ENCODE measurements at regions not wholly inside any gene's neighbourhood (a gene's known extent, or its start where the extent isn't known, plus 50 kb on each side); places are given as distances from the start of the nearest gene placed in this dataset.

DNA sequence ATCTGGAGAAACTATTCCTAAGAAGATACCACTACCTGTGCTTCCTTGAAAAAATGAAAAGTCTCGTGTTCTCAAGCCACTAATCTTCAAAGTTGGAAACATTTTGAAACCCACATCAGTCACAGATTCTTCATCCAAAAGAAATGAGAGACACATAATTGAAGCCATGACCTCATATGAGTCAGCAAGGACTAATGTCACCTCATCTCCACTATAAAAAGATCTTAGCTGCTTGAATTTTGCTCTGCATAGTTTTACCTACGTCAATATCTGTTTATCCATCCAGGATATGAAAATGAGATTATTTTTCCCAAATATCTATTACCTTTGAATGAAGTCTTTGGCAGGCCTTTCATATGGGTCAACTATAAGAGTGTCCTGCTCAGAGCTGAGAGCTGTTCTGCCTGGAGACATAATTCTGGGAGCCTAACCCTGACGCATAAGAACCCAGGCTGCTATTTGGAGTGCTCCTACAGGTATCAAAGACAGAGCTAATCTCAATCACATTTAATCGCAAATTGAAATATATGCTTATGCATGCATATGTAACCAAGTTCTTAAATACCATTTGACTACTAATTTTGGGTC is 312.5 kb upstream of the PKN2 start:
- DNase-seq (ENCODE audit: low read depth in 2 of 2), result no peak

GRCh38 chr1:88375977-88376376 is 308.1 kb upstream of the PKN2 start:
- DNase-seq (ENCODE audit: low read depth in 2 of 2), result no peak

- no peak for DNase-seq (ENCODE audit: low read depth in 2 of 2)
These were observed 307.7 kb upstream of the PKN2 start for GRCh38 chr1:88376421-88376820.

DNA sequence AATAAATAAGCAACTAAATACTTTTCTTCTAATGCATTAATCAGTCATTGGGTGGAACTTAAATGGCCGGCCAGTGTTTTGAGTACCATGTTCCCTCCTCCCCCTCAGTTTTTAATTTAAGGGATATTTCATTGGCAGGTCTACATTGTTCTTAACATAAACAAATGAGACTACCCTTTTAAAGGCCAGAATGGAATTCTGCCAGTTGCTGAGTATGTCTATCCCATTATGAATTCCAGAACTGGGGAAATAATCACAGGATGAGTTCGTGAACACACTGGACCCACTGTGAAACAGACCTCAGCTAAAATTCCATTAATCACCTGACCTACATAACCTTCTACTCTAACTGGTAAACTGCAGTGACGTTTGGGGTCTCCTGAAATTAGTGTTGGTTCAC is 305.5 kb upstream of the PKN2 start:
- no peak for DNase-seq (ENCODE audit: low read depth in 2 of 2)

- no peak for DNase-seq (ENCODE audit: low read depth in 2 of 2)
These were observed 289.1 kb upstream of the PKN2 start for GRCh38 chr1:88394958-88395357.

DNA sequence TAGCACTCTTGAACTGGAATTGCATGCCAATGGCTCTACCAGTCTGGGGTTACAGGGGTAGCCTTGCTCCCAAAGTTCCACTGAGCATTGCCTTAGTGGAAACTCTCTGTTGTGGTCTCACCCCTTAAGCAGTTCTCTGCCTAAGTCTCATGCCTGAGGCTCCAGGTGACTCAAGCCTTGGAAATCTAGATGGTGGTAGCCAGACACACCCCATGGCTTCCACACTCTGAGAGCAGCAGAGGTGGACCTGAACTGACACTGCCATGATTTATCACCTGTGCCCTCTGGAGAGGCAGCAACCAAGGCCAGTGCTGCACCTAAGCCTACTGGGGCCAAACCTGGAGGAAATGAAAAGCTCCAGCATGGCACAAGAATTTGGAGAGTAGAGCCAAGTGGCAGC is 285.7 kb upstream of the PKN2 start:
- DNase-seq (ENCODE audit: low read depth in 2 of 2), result no peak

DNA sequence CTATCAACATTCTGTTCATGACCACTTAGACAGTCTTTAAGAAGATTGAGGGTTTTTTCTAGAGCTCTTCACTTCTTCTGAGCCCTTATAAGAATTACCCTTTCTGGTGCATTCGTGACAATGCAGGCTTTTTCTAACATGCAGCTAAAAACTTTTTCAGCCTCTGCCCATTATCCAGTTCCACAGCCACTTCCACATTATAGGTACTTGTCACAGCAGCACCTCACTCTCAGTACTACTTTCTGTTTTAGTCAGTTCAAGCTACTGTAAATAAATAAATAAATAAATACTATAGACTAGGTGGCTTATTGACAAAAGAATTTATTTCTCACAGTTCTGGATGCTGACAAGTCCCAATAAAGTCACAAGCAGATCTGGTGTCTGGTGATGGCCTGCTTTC is 284.4 kb upstream of the PKN2 start:
- no peak for DNase-seq (ENCODE audit: low read depth in 2 of 2)

DNA sequence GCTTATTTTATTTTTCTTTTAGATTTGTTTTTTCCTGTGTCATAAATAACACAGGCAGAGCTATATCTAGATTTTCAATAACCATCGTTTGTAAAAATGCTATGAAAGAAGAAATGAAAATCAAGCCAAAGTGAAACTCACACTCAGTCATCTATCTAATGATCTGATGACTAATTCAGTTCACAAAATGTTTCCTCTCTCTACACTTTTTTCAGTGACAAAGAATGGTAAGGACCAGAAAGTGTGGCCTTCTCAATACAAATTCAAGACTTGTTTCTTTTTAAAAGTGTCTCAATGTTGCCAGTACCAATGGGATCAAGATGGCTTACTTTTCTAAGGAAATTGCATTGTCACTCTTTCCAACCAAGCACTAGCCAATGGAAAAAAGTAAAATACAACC is 282.8 kb upstream of the PKN2 start:
- DNase-seq (ENCODE audit: low read depth in 2 of 2), result no peak

DNA sequence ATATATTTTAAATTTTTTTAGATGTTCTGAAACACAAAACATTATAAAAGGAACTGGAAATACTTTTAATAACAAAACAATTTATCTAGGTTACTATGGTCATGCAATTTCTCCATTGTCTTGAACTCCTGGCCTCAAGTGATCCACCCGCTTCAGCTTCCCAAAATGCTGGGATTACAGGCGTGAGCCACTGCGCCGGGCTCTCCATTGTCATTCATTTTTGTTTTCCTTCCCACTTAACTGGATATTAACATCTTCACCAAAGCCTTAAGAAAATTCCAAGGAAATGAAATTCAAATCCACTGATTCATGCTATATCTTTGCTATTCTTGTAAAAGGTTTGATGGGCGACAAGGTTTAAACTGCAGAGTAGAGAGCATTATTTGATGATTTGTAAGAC is 279.5 kb upstream of the PKN2 start:
- no peak for DNase-seq (ENCODE audit: low read depth in 2 of 2)

DNA sequence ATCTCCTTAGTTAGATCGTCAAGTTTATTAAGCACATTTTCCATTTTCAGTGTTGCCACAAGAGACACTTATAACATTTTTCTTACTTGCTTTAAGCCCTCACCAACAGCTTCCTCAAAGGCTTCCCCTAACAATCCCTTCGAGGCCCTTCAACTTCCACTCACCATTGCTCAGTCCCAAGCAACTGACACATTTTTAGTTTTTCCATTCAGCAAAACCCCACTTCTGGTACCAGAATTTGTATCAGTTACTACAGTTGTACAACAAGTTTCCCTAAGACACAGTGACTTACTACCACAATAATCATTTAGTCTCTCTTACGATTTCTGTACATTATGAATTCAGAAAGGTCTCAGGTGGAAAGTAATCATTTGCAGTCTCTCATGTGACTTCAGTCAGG is 276.8 kb upstream of the PKN2 start:
- no peak for DNase-seq (ENCODE audit: low read depth in 2 of 2)

DNA sequence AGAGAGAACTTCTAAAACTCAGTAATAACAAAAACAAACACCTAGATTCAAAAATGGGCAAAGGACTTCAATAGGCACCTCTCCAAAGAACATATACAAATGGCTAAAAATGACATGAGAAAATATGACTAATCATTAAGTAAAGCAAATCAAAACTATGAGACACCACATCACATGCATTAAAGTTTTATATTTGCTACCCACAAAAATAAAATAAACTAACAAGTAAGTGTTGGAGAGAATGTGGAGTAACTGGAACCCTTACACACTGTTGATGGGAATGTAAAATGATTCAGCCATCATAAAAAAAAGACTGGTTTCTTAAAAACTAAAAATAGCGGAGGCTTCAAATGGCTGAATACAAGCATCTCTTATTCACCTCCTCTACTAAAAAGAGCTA is 262.1 kb upstream of the PKN2 start:
- DNase-seq (ENCODE audit: low read depth in 2 of 2), result no peak

DNA sequence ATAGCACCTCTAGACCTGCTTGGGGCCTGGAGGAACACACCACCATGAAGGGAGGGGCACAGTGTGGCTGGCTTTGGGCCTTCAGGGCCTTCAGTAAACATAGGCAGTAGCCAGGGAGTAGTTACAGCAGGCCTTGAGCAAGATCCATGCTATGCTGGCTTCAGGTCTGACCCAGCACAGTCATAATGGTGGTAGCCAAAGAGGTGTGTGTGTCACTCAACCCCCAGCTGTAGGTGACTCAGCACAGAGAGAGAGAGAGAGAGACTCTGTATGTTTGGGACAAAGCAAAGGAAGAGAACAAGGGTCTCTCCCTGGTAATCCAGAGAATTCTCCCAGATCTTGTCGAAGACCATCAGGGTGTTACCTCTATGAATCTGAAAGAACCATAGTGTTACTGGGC is 250.5 kb upstream of the PKN2 start:
- no peak for DNase-seq (ENCODE audit: low read depth in 2 of 2)

GRCh38 chr1:88434836-88435235 is 249.2 kb upstream of the PKN2 start:
- DNase-seq (ENCODE audit: low read depth in 2 of 2), result no peak

DNA sequence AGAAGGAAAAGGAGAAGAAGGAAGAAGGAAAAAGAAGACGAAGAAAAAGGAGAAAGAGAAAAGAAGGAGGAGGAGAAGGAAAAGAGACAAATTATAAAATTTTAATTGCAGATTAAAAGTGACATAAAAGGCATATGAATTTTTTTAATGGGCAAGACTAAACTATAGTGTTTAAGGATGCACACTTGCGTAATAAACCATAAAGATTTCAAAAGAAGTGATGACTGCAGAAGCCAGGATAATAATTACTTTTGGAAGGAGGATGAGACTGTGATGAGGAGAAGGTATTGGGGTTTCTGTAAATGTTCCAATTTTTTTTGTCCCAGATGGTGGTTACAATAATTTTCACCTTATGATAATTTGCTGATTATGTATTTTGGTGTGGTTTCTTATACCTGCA is 243.1 kb upstream of the PKN2 start:
- DNase-seq (ENCODE audit: low read depth in 2 of 2), result no peak

DNA sequence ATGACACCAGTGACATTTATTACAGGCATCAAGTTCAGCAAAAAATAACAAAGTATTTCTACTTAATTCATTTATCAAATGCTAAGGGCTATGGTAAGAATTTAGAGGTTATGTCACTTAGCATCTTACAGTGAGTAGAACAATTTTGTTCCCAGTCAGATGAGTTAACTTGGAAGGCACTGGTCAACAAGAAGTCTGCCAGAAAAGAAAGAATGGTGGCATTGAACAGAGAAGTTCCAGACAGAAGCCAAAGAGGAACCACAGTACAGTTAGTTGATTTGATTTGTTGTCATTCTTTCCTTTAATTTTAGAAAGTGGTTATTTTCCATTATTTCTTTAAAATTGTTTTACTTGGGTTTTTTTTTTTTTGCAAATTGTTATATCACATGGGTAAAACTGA is 232.2 kb upstream of the PKN2 start:
- DNase-seq (ENCODE audit: low read depth in 2 of 2), result no peak

DNA sequence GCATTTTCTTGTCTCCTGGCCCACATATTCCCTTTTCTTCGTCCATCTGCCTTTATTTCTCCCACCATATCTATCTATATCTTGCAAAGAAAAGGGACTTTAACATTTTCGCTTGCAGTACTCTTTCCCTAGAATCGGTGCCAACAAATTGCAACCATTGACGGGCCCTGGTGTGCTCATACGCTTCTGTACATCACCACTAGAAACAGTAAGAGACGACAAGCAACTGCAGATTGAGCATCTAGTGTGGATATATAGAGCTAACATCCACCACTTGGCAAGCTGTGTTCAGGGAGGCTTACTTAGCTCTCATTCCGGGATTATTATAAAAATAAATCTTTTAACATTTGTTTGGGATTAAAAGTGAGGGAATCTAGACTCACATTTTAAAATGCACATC is 230.8 kb upstream of the PKN2 start:
- no peak for DNase-seq (ENCODE audit: low read depth in 2 of 2)

DNA sequence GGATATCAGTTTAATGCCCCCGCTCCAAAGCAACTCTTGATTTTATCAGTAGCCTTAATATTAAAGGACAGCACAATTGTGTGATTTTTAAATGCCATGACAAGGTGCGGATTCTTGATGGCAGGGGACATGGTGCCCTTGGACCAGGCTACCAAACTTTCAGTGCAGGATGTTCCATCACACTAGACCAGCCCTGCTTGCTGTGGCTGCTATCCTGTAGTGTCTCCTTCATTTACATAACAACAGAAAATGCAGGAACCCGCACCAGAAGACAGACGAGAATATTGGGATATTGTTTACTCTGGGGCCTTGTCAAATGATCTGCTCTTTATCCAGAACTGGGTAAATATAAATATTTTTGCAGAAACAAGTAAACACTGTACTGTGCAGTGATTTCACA is 229.3 kb upstream of the PKN2 start:
- no peak for DNase-seq (ENCODE audit: low read depth in 2 of 2)

DNA sequence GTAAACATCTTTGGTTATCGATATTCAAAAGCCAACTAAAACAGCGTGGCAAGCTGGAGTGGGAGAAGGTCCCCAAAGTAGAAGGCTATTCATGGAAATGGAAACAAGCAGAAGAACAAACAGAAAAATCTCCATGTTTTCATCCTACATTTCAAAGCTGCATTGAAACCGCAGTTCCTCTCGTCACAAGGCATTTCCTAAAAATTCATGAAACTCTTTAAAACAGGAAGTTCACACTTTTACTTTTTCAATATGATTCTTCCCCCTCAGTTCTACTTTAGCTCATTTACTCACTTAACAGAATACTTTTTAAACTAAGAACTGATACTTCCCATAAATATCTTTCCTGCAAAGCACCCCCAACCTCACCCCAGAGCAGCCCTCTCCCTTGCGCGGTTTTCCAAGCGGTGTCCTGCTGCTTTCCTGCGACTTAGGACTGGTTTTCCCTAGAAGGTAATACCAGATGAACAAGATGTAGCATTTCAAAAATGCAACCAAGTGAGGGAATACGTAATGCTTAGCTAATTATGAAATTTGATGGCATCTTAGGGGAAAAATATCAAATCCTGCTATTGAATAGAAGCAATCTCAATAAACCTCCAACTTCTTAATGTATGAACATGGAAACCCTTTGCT is 228.3 kb upstream of the PKN2 start:
- no peak for DNase-seq (ENCODE audit: low read depth in 2 of 2)

- no peak for DNase-seq (ENCODE audit: low read depth in 2 of 2)
These were observed 226.9 kb upstream of the PKN2 start for GRCh38 chr1:88457197-88457596.

DNA sequence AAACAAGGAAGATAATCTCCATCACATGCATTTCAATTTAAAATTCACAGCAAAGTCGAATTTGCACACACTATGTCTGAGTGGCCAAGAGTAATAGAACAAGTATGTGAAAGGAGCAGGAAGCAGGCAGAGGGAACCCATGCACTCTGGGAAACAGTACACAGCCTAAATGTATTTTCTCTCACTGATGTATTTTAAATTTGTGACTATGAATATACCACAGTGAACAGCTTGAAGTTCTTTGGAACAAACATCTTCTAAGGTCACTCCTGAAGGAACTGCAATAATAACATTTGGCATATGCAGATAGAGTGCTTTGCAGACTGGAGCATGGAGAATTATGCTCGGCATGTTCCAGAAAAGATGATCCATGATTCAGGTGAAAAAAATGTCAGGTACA is 223.1 kb upstream of the PKN2 start:
- DNase-seq (ENCODE audit: low read depth in 2 of 2), result no peak

- DNase-seq (ENCODE audit: low read depth in 2 of 2), result no peak
These were observed 222.0 kb upstream of the PKN2 start for GRCh38 chr1:88462096-88462487.

DNA sequence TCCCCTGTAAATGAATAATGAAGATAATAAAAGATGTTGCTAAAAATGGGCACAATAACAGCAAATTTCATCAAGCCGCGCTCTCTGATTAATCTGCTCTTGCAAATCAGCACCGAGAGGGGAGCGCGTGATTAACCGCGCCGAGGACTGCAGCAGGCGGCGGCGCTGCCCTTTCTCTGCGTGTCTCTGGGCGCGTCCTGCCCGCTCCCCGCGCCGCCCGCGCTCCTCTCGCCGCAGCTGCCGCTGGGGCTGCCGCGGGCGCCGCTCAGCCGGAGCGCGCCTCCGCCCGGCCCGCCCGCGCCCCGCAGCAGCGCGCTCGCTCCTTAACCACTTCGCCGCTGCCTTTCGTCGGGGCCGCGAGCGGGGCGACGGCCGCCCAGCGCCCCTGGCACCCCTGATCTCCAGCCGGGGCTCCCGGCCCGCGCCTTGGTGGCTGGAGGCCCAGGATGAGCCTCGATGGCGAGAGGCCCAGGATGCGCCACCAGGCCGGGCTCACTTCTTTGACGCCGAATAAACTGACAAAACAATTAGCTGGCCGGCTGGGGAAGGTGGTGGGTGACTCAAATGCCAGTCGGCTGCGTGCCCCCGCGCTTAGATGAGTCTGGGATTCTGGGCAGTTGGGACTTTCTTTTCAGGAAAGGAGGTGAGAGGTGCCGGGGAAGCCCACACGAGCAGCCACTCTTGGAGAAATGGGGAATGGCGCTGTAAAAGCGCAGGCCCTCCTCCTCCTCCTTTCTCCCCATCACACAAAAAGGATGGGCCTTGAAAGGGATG is 221.4 kb upstream of the PKN2 start:
- DNase-seq (ENCODE audit: low read depth in 2 of 2), result no peak

DNA sequence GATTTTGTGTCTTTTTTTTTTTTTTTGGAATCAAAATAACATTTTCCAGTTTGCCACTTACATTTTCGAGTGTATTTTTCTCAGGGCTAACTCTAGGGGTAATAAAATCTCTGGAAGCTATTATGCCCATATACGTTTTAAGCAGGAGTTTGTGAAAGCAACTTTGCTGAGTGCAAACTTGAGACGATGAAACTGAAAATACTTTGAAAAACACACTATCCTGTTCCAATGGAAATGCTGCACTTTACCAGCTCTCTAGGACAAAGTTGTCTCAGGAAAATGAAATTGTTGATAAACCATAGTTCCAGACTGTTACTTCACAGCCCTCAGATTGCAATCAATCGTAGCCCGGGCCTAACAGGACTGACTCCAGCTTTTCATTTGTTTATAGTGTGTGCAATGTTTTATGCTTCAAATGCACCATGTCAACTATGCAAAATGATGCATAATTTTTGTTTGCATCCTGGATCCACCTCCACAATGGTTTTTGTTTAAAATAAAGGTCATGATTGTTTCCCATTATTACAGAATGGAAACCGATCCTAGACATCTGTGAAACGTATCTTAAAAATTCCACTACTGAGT is 220.6 kb upstream of the PKN2 start:
- no peak for DNase-seq (ENCODE audit: low read depth in 2 of 2)

Measured in stimulated activated CD4-positive, alpha-beta T cell treated with anti-CD3 and anti-CD28 coated beads, Interleukin-1b, Interleukin-23, amount 100 ng/mL, for 1 hour (primary cell).